Breast epithelium (tissue), 4 donors: ENCODE measurements at regions not wholly inside any gene's neighbourhood (a gene's known extent, or its start where the extent isn't known, plus 50 kb on each side); places are given as distances from the start of the nearest gene placed in this dataset.

Experiments used
- DNase-seq, 2 donors: peaks; one replicate each; pipeline ENCODE4 v3.0.0-alpha.2; 2019; ENCODE audit warnings: low spot score in 2 of 2
- H3K27ac ChIP-seq, 2 donors: fragments of 200-600 bp; sonication (generic) in 1 of 2; one replicate each; pipeline ENCODE4 v1.5.1; 2016 to 2019; ENCODE audit warnings: mild to moderate bottlenecking in 1 of 2
- H3K27me3 ChIP-seq, 2 donors: fragments of 200-600 bp; sonication (generic) in 1 of 2; one replicate each; pipeline versions ENCODE4 v1.5.1 to v1.6.0; 2017 to 2019; ENCODE audit warnings: control low read depth in 1 of 2, mild to moderate bottlenecking in 1 of 2
- H3K36me3 ChIP-seq: fragments of 200-600 bp; one replicate; pipeline ENCODE4 v1.5.1; 2019
- H3K4me1 ChIP-seq, 2 donors: fragments of 200-600 bp; sonication (generic); one replicate each; pipeline ENCODE4 v1.5.1; 2016 to 2019; ENCODE audit warnings: control low read depth in 1 of 2
- H3K4me3 ChIP-seq, 3 donors: fragments of 200-600 bp; sonication (generic); 1 replicate in 2 of 3; 2 replicates in 1 of 3; pipeline ENCODE4 v1.5.1; 2016 to 2019; ENCODE audit warnings: mild to moderate bottlenecking in 3 of 3, moderate library complexity in 2 of 3
- H3K9me3 ChIP-seq, 2 donors: fragments of 200-600 bp; sonication (generic) in 1 of 2; one replicate each; pipeline ENCODE4 v1.5.1; 2016 to 2019; ENCODE audit warnings: control low read depth in 1 of 2
- POLR2A ChIP-seq: fragments of 450-650 bp; IDR thresholded peaks from one replicate; pipeline ENCODE4 v1.6.1; 2016; ENCODE audit warnings: antibody characterized with exemption, mild to moderate bottlenecking, moderate library complexity
- POLR2AphosphoS5 ChIP-seq, 3 donors: sonication (generic); formaldehyde crosslinking; IDR thresholded peaks; one replicate each; pipeline ENCODE4 v1.6.1; 2017; ENCODE audit warnings: antibody characterized with exemption in 3 of 3
- intact Hi-C: fragments of 100-400 bp; cut with DNase I; formaldehyde crosslinking; loops from one replicate; pipeline ENCODE4 v1.15.1; 2023; ENCODE audit warnings: low total_unique reads
- TF ChIP-seq, protein P1 (sequence below), 3 donors: fragments of 450-650 bp; IDR thresholded peaks; one replicate each; pipeline ENCODE4 v1.5.1; 2016 to 2017; ENCODE audit warnings: antibody characterized with exemption in 3 of 3, mild to moderate bottlenecking in 3 of 3, moderate library complexity in 3 of 3

DNA sequence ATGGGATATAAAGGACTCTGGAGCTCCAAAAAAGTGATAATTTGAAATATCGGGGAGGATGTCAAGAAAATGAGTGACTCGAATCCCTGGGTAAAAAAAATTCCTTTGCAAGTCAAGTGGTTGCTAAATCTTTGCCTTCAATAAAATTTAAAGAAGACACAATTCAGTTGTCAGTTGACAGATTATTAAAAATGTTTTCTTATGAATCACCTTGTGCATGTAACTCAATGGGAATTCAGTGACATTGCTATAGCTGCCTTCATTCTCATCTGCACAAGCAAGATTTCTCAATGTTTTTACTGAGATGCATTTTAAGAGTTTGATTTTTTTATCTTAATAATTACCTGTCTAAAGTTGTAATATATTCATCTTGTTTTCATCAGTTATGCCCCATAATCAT lies 264.0 kb upstream of the IL12A start:
- Histone ChIP-seq H3K36me3 (no peaks in the 10 kb centered on the region), H3K4me3 (no peak overlapping the region), H3K27me3 (no peaks in the 10 kb centered on the region), H3K27ac (no peak overlapping the region), H3K4me1 (no peaks in the 10 kb centered on the region), H3K9me3 (no peaks in the 10 kb centered on the region)
- TF ChIP-seq, protein P1, sequence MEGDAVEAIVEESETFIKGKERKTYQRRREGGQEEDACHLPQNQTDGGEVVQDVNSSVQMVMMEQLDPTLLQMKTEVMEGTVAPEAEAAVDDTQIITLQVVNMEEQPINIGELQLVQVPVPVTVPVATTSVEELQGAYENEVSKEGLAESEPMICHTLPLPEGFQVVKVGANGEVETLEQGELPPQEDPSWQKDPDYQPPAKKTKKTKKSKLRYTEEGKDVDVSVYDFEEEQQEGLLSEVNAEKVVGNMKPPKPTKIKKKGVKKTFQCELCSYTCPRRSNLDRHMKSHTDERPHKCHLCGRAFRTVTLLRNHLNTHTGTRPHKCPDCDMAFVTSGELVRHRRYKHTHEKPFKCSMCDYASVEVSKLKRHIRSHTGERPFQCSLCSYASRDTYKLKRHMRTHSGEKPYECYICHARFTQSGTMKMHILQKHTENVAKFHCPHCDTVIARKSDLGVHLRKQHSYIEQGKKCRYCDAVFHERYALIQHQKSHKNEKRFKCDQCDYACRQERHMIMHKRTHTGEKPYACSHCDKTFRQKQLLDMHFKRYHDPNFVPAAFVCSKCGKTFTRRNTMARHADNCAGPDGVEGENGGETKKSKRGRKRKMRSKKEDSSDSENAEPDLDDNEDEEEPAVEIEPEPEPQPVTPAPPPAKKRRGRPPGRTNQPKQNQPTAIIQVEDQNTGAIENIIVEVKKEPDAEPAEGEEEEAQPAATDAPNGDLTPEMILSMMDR (IDR thresholded peaks at IDR 0.05) = no peak
- no peak for TF ChIP-seq POLR2AphosphoS5 (IDR thresholded peaks at IDR 0.05)
- TF ChIP-seq POLR2A = no peak
- DNase-seq = no peak
- intact Hi-C loops = no loop called here

DNA sequence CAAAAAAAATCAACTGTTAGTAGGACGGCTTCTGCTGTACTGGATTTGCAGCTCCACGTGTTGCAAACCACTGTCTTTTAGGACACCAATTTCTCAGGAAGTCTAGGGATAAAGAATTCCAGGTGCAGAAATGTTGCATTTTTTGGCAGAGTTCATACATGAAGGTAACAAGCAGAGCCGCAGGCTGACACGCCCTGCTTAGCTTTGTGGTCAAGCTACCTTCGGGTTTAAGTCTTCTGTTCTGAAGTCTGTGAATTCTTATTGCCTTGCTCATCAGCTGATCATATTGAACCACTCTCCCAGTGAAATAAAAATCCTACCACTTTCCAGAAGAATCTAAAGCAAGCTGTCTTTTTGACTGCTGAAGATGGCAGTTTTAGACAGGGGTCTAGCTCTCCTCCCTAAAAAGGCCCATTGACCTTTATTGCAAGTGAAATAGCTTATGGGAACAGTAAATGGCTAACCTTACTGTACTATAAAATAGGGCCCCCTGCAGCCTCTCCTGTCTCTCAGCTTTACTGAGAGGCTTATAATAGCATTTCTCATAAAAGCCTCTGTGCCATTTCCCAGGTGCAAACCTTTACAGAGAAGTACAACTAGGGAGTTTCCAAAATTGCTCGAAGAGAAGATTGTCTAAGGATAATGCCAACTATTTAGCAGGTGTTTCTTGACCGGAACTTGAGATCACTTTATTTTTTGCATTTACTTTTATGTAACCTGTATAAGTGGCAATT lies 262.2 kb upstream of the IL12A start:
- Histone ChIP-seq H3K9me3 (no peaks in the 10 kb centered on the region), H3K27me3 (no peaks in the 10 kb centered on the region), H3K4me1 (no peaks in the 10 kb centered on the region), H3K36me3 (no peaks in the 10 kb centered on the region), H3K4me3 (no peak overlapping the region), H3K27ac (no peak overlapping the region)
- peak in 1 of 2 donors; percentile 68 for DNase-seq
- TF ChIP-seq POLR2AphosphoS5 (IDR thresholded peaks at IDR 0.05) (no peak), POLR2A (no peak)
- TF ChIP-seq, protein P1 (IDR thresholded peaks at IDR 0.05) = no peak
- intact Hi-C loops = no loop called here

DNA sequence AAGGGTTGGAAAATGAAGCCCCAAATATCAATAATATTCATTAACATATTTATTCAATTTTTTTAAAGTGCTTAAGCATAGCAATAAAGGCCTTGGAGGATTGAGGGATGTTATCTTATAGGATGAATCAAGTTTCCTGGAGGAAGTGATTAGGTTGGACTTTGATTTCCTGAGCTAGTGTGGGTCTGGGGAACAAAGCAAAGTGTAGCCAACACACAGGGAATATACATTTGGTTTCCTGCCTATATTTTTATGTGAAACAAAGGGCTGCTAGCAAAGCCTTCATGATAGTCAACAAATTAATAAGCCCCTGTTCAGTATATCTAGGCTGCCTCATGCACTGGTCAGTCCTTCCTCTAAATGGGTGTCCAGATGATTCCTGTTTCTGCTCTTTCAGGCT lies 261.1 kb upstream of the IL12A start:
- Histone ChIP-seq H3K4me1 (no peaks in the 10 kb centered on the region), H3K27me3 (no peaks in the 10 kb centered on the region), H3K36me3 (no peaks in the 10 kb centered on the region), H3K9me3 (no peaks in the 10 kb centered on the region), H3K27ac (no peak overlapping the region), H3K4me3 (no peak overlapping the region)
- TF ChIP-seq, protein P1 (IDR thresholded peaks at IDR 0.05) = no peak
- TF ChIP-seq POLR2A (no peak), POLR2AphosphoS5 (IDR thresholded peaks at IDR 0.05) (no peak)
- intact Hi-C loops = no loop called here
- no peak for DNase-seq

DNA sequence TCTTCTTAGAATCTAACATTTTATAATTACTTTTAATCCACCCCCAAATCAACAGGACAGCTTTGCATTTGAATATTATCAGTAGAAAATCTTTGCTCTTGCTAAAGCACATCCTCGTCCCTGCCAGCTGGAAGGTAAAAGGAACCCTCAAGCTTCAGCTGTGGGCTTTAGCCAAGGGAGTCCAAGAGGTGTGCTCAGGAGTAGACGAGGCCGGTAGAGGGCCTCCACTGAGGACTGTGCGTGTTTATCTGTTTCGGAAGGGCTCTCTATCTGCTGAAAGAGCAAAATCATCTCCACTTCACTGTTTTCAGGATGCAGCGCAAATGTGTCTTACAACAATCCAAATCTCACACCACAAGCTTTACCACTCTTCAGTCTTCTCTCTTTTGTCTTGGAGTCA lies 257.4 kb upstream of the IL12A start:
- Histone ChIP-seq H3K4me1 (no peaks in the 10 kb centered on the region), H3K27ac (peak overlapping the region; percentile 27 to 56), H3K4me3 (no peak overlapping the region), H3K9me3 (no peaks in the 10 kb centered on the region), H3K36me3 (no peaks in the 10 kb centered on the region), H3K27me3 (no peaks in the 10 kb centered on the region)
- TF ChIP-seq POLR2A = no peak
- no peak for TF ChIP-seq POLR2AphosphoS5 (IDR thresholded peaks at IDR 0.05)
- TF ChIP-seq, protein P1 (IDR thresholded peaks at IDR 0.05) = no peak
- DNase-seq = peak in 1 of 2 donors; percentile 38
- intact Hi-C loops = no loop called here

DNA sequence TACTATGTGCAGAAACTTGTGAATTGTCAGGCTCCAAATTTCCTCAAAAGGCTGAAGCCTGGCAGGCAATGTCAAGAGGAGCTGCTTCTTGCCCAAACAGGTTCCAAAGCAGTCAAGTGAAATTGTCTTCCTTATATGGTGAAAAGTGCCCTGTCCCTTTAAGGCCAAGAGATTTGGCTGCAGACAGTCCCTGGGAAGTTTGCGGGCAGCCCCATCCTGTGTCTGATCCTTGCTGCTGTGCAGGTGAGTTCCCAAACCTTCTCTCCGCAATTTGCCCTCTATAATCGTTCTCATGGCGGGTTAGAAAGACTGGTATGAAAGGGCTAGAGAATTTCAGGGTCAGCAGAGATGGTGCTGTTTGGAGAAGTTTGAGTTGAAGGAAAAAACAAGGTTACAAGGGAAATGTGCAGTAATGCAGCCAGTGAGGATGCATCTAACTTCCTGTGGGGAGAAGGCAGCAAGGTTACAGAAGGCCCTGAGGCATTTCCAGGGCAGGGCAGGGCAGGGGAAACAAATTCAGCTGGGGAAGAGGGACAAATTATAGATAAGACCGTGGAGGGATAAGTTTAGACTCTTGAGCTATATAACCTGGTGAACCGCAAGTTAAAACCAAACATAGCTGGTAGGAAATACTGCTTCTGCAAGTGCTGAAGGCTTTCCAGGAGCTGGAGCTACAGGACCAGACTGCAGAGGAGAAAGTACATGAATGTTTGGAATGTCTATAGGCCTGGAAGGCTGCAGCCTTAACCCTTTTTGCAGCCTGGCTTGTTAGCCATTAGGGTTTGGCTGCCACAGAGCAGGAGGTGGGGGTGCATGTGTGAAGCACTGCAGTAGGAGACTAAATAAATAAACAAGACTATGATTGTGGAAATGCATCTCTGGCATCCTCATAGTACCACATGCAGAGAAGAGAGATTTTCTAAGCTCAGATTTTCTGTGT lies 256.2 kb upstream of the IL12A start:
- DNase-seq = peak in 1 of 2 donors; percentile 47
- Histone ChIP-seq H3K27ac (peak overlapping the region; percentile 27 to 56), H3K36me3 (no peaks in the 10 kb centered on the region), H3K4me3 (peak overlapping the region in 2 of 3 donors; percentile 30 to 33), H3K27me3 (no peaks in the 10 kb centered on the region), H3K4me1 (no peaks in the 10 kb centered on the region), H3K9me3 (no peaks in the 10 kb centered on the region)
- TF ChIP-seq POLR2A = no peak
- TF ChIP-seq POLR2AphosphoS5 (IDR thresholded peaks at IDR 0.05) = no peak
- TF ChIP-seq, protein P1 (IDR thresholded peaks at IDR 0.05) = no peak
- intact Hi-C loops = no loop called here
